ENCODE measurements at regions not wholly inside any gene's neighbourhood (a gene's known extent, or its start where the extent isn't known, plus 50 kb on each side); places are given as distances from the start of the nearest gene placed in this dataset.

DNA sequence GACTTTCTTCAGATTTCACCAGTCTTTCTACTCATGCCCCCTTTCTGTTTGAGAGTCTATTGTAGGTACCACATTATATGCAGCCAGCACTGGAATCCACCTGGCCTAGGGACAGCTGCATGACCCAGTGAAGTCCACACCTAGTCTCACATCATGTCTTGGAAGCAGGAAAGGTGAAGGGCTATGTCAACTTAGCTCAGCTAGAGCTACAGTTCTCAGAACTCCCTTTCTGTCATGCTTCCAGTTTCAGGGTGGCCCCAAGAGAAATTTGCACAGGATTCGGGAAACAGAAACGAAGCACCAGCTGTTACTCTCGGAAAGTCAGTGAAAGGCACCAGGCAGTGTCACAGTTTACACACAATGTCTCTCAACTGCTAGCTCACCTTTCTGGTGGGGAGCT is 51.6 kb upstream of the NLRP1 start:
- no peak for DNase-seq

DNA sequence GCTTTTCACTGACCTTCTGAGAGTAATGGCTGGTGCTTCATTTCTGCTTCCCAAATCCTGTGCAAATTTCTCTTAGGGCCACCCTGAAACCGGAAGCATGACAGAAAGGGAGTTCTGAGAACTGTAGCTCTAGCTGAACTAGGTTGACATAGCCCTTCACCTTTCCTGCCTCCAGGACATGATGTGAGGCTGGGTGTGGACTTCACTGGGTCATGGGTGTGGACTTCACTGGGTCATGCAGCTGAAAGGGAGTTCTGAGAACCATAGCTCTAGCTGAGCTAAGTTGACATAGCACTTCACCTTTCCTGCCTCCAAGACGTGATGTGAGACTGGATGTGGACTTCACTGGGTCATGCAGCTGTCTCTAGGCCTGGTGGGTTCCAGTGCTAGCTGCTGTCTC is 54.3 kb upstream of the NLRP1 start:
- DNase-seq = no peak

DNA sequence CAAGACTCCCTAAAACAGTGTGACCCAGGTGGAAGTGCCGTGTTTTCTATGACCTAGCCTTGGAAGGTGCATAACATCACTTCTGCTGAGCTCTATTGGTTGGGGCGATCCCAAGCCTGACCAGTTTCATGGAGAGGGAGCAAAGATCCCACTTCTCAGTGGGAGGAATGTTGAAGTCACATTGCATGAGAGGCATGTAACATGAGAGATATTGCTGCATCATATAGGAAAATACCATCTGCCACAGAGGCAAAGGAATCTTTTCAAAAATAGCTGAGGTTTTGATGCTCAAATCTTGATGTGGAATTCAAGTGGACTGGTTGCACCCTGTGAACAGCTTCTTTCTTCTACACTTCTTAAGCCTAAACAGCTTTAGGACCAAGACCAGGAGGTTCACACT is 56.4 kb upstream of the NLRP1 start:
- DNase-seq = no peak

DNA sequence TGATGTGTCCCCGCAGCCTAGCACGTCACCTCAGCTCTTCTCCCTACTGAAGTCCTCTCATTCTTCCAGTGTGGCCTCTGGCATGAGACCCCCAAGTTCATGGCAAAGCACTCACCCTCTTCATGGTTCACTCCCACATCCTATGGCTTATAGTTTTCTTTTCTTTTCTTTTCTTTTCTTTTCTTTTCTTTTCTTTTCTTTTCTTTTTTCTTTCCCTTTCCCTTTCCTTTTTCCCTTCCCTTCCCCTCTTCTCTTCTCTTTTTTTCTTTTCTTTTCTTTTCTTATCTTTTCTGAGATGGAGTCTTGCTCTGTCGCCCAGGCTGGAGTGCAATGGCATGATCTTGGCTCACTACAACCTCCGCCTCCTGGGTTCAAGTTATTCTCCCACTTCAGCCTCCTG is 58.4 kb upstream of the NLRP1 start:
- no peak for DNase-seq

DNA sequence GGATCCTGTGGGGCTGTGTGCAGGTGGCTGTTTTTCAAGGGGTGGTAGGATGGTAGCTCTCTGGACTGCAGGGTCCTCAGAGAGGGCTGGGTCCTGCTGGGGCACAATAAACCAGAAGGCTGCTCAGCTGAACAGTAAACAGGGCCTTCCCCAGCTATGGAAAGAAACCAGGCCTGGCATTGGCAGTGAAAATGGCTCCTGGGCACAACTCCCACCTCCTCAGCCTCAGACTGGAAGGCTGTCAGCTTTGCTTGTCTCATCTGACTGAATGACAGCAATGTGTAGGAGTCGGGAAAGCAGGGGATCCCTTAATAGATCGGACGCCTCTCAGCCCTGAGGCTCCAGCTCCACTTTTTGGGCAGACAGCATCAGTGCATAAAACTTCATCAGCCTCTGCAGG is 59.8 kb upstream of the NLRP1 start:
- no peak for DNase-seq

DNA sequence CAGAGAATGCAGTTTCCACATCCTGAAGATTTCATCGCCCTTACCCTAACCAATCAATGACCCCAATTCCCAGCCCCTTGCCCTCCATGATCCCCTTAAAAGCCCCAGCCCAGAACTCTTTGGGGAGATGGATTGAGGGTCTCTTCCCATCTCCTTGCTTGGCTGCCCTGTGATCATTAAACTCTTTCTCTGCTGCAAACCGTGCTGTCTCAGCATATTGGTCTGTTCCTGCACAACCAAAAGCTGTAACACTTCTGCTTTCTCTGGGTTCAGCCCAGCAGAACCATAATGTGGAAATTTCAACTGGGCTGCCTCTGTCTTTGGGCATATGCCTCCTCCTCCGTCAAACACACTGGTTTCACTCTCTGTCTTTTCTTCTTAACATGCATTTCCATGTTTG is 67.0 kb upstream of the NLRP1 start:
- no peak for DNase-seq

DNA sequence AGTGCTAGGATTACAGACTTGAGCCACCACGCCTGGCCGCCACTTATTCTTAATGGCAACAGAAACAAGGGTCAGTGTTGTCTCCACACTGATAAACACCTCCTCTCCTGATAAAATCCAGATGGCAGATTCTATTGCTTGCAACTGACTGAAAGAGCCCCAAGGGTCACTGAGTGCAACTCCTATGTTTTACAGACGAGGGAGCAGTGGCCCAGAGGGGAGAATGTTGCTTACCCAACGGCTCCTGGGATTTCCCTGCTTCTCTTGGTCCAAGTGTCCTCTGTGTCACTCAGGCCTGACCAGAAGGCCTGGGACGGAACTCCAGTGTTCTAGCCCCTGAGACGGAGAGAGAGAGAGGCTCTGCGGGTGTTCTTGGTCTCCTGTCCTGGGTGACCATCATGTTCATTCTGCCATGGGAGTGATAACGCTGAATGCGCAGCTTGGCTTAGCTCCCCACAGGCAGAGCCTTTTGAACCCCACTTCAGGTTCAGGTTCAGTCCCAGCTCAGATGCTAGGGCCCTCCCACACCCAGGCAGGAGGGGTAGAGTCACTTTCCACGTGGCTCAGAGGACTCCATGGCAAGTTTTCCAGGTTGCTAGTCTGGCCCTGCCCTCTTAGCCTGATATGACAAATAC is 77.3 kb upstream of the NLRP1 start:
- DNase-seq = no peak

DNA sequence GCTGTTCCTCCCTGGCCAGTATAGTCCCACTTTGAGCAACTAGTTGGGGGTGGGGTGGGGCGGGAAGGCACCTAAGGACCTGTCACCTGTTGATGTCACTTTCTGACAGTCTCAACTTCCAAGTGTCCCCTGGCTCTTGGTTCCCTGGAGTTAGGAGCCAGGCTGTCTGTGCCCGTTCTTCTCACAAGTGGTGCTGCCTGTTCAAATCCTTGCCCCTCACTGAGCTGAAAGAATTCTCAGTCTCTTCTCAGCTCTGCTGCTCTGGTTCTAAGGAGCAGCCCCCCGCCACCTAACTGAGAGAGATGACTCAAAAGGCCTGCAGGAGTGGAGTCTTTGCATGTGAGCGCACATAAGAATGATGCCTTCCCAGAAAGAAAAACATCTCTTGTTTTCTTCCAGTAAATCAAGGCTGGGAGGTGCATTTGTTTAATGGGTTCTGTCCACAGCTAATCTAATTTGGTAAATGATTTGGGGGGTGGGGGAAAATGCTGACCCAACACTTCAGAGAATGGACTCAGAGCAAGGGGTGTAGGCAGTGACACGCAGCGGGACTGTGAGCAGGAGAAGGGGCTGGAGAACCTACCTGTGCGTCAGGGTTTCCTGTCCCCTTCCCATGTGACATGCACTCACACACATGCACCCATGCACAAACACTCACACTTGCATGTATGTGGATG is 78.2 kb upstream of the NLRP1 start:
- no peak for DNase-seq

DNA sequence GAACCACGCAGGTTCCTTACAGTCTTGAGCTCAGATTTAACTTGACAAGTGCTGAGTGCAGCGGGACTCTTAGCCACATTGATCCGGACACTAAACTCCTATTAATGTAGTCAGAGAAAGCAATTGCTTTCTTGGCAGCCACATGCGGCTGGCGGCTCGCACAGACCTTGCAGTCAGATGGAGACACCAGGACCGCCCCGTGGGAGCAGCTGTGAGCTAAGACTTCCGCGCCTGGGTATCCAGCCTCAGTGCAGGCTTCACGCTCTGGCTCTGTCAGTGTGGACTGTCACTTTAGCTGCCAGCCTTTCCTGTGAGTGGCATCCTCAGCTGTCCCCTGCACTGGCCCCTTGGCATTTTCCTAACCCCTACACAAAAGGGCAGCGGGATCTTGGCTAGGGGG is 80.9 kb upstream of the NLRP1 start:
- no peak for DNase-seq

DNA sequence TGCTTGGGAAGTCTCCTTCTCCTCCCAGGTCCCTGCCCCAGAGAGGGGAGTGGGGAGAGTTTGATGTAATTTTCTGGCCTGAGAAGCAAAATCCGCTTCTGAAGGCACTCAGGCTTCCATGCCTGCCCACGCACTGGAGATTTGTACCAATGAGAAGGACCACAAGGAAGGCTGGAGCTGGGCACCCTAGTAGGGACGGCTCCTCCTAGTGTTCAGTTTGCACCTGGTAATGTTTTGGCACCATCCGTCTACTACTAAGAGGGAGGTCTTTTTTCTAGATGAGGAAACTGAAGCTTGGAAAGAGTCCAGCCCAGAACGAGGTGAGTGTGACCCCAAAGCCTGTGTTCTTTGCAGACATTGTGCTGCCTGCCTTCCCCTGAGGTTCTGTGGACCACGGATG is 83.6 kb upstream of the NLRP1 start:
- DNase-seq = no peak

DNA sequence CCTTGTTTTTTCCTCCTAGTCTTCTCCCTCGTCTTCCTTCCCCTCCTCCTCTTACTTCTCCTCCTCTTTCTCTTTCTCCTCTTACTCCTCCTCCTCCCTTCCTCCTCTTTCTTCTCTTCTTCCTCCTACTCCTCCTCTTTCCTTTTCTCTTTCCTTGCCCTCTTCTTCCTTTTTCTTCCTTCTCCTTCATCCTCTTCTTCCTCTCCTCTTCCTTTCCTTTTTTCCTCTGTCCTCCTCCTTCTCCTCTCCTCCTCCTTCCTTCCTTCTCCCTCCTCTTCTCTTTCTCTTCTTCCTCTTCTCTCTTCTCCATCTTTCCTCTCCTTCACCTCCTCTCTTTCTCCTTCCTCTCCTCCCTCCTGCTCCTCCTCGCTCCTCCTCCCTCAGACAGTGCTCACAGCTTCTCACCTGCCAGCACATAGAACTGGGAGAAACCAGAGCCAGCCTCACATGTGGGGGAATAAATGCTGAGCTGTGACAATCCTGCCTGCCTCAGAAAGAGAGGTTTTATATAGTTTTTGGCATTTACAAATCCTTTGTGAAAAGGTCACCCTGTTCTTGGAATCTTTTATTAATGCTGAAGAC is 84.3 kb upstream of the NLRP1 start:
- DNase-seq = no peak

DNA sequence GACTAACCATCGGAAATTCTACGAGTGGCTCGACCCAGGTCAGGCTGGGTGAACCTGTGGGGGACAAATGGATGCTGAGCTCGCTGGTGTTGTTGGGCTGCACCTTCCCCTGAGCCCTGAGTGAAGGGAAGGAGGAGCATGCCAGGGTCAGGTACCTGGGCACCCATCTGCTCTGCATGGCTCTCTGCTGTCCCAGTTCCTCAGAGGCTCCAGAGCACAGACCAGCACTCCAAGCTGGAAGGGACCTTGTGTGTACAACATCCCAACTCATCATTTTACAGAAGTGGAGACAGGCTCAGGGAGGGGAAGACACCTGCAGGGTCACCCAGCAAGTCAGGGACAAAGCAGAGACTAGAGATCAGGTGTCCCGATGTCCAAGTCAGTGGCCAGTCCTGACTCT is 84.9 kb upstream of the NLRP1 start:
- no peak for DNase-seq

DNA sequence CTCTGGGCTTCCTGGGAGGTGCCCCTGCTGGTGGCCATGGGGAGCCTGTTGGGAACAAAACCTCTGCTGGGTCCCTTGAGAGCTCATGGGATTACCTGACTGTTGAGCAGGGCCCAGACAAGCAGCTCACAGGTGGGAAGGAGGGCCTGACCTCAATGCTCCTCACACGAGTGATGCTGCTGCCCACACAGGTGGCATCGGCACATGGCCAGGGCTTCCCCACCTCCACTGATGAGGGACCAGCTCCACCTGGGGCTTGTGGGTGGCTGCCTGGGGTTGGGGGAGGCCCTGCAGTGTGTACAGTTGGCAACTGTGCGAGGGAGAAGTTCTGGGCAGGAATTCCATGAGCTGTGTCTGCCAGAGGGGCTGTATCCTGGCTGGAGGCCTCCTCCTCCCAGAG is 87.8 kb upstream of the NLRP1 start:
- DNase-seq = no peak

DNA sequence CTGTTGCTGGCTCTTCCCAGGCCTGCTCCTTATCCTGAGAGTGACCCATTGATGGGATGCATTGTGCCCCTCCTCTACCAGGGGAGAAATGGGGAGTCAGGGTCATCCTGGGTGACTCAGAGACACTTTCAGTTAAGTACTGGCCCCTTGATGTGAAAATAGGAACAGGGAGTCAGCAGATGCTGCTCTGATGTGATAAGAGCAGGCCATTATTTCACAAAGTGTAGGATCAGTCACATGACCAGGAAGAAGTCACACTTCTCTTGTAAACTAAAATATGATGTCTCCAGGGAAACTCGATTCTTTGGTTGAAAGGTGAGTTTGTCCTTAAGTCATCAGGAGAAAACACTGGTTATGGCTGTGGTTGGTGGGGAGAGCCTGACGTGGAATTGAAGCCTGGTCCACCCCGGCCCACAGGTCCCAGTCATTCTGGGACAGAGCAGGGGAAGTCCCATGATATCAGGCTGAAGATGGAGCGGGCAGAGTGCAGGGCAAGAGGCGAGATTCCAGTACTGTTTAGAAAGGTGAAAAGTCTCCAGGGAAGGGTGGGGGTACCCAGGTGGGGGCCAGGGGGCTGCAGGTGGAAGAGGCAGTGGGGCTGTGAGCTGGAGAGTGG is 88.6 kb upstream of the NLRP1 start:
- no peak for DNase-seq

DNA sequence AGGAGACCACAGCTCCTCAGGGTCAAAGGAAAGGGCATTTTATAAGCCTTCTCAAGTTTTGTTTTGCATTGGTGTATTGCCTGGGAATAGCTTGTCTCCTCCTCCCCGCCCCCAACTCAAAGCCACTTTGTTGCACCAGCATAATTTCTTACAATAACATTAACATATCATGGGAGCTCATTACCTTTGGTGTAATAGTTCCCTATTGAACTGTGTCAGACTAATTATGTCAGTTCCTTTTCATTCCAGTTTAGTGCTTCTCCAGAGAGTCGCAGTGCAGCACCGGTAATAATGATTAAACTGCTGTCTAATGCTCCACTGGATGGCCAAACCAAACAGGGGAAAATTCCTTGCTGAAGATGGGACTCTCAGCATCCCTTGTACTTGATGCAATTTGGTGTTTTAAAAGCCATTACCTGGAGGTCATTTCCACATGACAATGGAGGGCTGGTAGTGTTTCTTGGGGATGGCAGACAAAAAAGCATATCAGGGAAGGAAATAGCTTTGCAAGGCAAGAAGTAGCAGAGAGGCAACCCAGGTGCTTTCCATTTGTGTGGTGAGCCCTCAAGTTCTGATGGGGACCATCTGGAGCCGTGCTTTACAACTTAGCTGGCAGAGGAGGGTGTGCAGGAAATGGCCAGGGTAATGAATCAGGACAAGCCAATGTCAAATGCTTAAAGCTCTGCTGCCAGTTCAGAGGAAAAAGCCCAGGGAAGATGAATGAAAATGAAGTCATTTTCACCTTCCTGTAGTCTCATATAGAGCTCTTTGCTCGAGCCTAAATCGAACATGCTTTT is 91.5 kb upstream of the NLRP1 start:
- DNase-seq = no peak

DNA sequence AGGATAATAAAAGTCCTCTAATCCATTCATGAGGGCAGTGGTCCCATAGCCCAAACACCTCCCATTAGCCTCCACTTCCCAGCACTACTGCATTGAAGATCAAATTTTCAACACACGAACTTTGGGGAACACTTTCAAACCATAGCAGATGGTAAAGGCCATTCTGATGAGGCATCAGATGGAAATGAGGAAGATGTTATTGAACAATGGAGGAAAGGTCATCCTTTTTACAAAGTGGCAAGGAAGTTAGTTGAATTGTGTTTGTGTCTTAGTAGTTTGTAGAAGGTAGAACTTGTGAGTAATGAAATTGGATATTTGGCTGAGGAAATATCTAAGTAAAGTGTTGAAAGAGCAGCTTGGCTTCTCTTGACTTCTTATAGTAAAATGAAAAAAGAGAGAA is 93.3 kb upstream of the NLRP1 start:
- DNase-seq = no peak

DNA sequence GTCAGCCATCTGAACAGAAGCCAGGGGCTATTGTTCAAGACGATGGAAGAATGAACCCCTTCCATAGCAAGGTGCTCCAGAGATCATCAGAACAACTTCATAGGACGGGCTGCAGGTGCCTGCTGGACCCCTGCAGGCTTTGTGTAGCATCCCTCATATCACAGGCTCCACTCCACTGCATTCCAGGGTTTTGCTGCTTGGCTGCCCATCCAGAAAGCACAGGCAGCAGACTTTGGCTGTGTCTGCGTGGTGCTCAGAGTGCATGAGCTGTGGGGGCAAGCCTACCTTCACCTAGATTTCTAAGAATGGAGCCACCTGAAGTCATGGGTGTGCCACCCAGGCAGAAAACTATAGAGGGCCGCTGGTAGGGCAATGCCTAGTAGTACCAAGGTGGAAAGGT is 93.9 kb upstream of the NLRP1 start:
- no peak for DNase-seq

DNA sequence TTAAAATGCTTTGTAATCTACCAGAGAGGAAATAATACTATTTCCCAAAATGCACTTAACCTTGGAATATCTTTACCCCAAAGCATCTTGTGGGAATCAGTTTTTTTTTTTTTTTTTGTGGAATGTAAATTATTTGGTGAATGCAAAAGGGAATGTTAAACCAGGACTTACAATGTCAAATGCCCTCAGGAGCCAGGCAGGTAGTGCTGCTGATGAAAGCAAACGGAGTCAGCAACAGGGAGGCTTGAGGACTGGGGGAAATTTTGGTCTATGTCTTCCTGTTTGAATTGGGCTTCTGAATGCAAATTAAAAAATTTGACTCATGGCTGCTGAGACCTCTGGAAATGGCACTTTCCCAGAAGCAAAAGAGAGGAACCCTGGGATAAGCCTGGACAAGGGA is 96.5 kb upstream of the NLRP1 start:
- DNase-seq = no peak

DNA sequence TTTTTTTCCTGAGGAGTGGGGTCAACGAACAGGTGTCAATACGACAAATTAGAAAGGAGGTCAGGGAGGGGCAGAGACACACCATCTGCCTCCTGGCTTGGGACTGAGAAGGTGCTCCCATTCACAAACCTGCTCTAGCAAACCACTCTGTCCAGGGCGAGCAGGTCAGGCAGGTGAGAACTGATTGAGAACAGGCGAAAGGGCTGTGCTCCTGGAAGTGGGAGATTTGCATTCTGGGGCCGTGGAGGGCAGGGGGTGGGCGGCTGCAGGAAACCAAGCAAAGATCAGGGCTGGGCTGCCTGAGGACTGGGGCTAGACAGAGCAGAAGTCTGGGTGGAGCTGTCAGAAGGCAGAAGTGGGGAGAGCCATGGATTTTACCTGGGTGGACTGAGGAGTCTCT is 98.9 kb upstream of the NLRP1 start:
- no peak for DNase-seq

DNA sequence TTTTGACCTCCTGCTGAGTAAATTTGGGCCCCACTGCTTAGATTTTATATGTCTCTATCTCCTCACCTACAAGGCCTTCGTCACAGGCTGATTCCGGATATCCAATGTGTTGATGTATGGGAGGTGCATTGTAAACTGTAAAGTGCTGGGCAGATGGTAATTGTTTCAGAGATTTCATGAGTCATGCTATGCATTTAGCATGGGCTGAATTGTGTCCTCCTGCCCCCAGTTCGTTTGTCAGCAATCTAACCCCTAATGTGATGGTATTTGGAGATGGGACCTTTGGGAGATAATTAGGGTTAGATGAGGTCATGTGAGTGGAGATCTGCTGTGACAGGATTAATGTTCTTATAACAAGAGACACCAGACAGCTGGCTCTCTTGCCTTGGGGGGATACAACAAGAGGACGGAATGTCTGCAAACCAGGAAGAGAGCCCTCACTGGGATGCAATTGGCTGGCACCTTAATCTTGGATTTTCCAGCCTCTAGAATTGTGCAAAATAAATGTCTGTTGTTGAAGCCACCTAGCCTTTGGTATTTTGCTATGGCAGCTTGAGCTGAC is 101.8 kb upstream of the NLRP1 start:
- no peak for DNase-seq

DNA sequence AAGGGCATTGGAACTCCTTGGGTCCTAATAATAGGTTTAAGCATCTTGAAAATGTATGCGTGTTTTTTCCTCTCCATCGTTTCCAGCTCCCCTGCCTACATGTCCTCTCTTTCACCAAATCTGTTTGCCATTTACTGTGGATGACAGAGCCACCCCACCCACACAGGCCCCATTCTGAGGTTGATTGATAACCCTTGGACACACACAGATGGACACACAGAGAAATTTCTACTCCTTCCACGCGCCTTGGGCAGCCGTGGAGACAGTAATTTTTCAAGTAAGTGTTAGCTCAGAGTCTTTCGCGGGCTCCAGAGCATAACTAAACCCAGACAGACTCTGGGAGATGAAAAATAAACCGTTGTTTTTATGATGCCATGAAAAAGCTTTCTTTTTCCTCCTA is 103.3 kb upstream of the NLRP1 start:
- no peak for DNase-seq

DNA sequence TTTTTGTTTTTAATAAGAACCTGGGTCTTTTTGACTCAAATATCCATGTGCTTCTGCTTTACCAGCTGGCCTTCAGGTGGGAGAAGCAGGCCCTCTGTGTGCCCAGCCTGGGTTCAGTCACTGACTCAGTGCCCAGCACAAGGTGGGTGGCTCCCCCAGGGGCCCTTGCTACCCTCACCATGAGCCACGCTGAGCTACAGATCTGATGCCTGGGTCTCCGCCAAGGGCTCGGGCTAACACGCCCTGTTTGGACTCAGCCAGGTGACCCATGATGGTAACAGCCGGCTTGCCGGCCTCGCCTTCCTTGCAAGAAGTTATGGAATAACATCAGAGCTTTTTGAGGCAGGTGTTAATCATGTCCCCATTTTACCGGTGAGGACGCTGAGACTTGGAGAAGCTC is 109.5 kb upstream of the NLRP1 start:
- no peak for DNase-seq

DNA sequence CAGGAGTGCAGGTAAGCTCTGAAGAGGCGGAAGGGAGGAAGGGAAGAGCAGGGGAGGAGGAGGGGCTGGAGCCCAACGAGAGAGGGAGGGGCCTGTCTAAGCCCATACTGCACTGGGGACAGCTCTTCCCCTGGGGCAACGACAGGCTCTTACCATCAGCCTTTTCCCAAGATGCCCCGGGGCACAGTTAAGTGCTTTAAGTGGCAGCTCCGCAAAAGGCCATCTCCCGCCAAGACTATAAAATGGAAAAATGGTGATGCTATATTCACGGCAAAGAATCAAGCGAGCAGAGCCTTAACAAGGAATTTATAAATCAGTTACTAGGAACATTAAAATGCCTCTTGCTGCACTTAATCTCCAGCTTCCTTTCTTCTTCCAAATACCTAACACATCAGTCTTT is 110.2 kb upstream of the NLRP1 start:
- DNase-seq = no peak
